GM06990 (cell line): ENCODE measurements at regions not wholly inside any gene's neighbourhood (a gene's known extent, or its start where the extent isn't known, plus 50 kb on each side); places are given as distances from the start of the nearest gene placed in this dataset.

Experiments
- DNase-seq: peaks from one replicate; pipeline ENCODE4 v3.0.0-alpha.2; 2011; ENCODE audit not compliant: insufficient read length; ENCODE audit errors: extremely low read depth
- H3K27me3 ChIP-seq: replicated peaks from 2 replicates; pipeline ENCODE4 v1.6.0; 2011; ENCODE audit warnings: low read length; ENCODE audit not compliant: control insufficient read depth, insufficient read depth
- H3K36me3 ChIP-seq: 2 replicates; pipeline ENCODE4 v1.5.1; 2011; ENCODE audit warnings: low read length; ENCODE audit not compliant: control insufficient read depth, insufficient read depth
- H3K4me3 ChIP-seq: replicated peaks from 2 replicates; pipeline ENCODE4 v1.5.1; 2011; ENCODE audit warnings: low read depth, mild to moderate bottlenecking, control low read depth, low read length
- CTCF ChIP-seq: IDR thresholded peaks from 2 replicates; pipeline ENCODE4 v1.5.1; 2011; ENCODE audit warnings: low read length, control low read depth, mild to moderate bottlenecking, inconsistent platforms; ENCODE audit not compliant: insufficient read depth, poor library complexity, severe bottlenecking

GRCh38 chr18:25743646-25744151 is 346.7 kb downstream of the SS18 start:
- no peaks in the 10 kb centered on the region; the same call in 1 of the 2 replicates for H3K27me3 ChIP-seq
- DNase-seq, result no peak
- no peak for TF ChIP-seq CTCF
- no peak overlapping the region for H3K4me3 ChIP-seq
- no peaks in the 10 kb centered on the region for H3K36me3 ChIP-seq

GRCh38 chr18:25739376-25739775 is 351.0 kb downstream of the SS18 start:
- H3K36me3 ChIP-seq, result no peaks in the 10 kb centered on the region
- no peaks in the 10 kb centered on the region; the same call in 1 of the 2 replicates for H3K27me3 ChIP-seq
- DNase-seq, result no peak
- no peak overlapping the region for H3K4me3 ChIP-seq
- TF ChIP-seq CTCF, result no peak

- no peaks in the 10 kb centered on the region; the same call in 1 of the 2 replicates for H3K27me3 ChIP-seq
- TF ChIP-seq CTCF, result no peak
- DNase-seq, result no peak
- H3K4me3 ChIP-seq, result no peak overlapping the region
- no peaks in the 10 kb centered on the region for H3K36me3 ChIP-seq
Observed at GRCh38 chr18:25737710-25738311, 352.6 kb downstream of the SS18 start.

- no peak for DNase-seq
- TF ChIP-seq CTCF, result no peak
- Histone ChIP-seq H3K27me3 (no peaks in the 10 kb centered on the region; the same call in 1 of the 2 replicates), H3K4me3 (no peak overlapping the region), H3K36me3 (no peaks in the 10 kb centered on the region)
Observed at GRCh38 chr18:25736516-25736915, 353.9 kb downstream of the SS18 start.

- Histone ChIP-seq H3K4me3 (no peak overlapping the region), H3K27me3 (no peaks in the 10 kb centered on the region), H3K36me3 (no peaks in the 10 kb centered on the region)
- no peak for TF ChIP-seq CTCF
- DNase-seq, result no peak
Observed at GRCh38 chr18:25735459-25735858, 355.0 kb downstream of the SS18 start.
